GM21723 (cell line): ENCODE measurements at regions not wholly inside any gene's neighbourhood (a gene's known extent, or its start where the extent isn't known, plus 50 kb on each side); places are given as distances from the start of the nearest gene placed in this dataset.
"Not testable (repeated sequence)": the region's sequence is repeated elsewhere in the genome, so short reads cannot be mapped to it uniquely, and the experiment has no call there.

Source experiments
- ATAC-seq: cut with Tn5 transposase; IDR thresholded peaks from one replicate; pipeline ENCODE4 v1.9.1; 2021; ENCODE audit warnings: mild to moderate bottlenecking, moderate library complexity; ENCODE audit not compliant: unreplicated experiment

GRCh38 chr6:68238097-68238601 is 396.9 kb upstream of the ADGRB3 start:
- no peak for ATAC-seq

GRCh38 chr6:68237205-68237604 is 397.9 kb upstream of the ADGRB3 start:
- no peak for ATAC-seq

GRCh38 chr6:68235326-68235784 is 399.7 kb upstream of the ADGRB3 start:
- ATAC-seq = no peak

- ATAC-seq = no peak
These were observed 401.5 kb upstream of the ADGRB3 start for GRCh38 chr6:68233623-68234022.

- ATAC-seq = no peak
These were observed 405.5 kb upstream of the ADGRB3 start for GRCh38 chr6:68229566-68229965.

- ATAC-seq = no peak
These were observed 408.6 kb upstream of the ADGRB3 start for GRCh38 chr6:68226460-68226859.

GRCh38 chr6:68225729-68226128 is 409.4 kb upstream of the ADGRB3 start:
- ATAC-seq = no peak

GRCh38 chr6:68211242-68211795 is 423.8 kb upstream of the ADGRB3 start:
- ATAC-seq = no peak

GRCh38 chr6:68207612-68208011 is 427.5 kb upstream of the ADGRB3 start:
- ATAC-seq = not testable (repeated sequence)

- ATAC-seq = no peak
These were observed 434.2 kb upstream of the ADGRB3 start for GRCh38 chr6:68200929-68201328.

- ATAC-seq = no peak
These were observed 437.7 kb upstream of the ADGRB3 start for GRCh38 chr6:68197356-68197755.

GRCh38 chr6:68196645-68197044 is 438.4 kb upstream of the ADGRB3 start:
- no peak for ATAC-seq

GRCh38 chr6:68195753-68196152 is 439.3 kb upstream of the ADGRB3 start:
- not testable (repeated sequence) for ATAC-seq

GRCh38 chr6:68194846-68195478 is 440.1 kb upstream of the ADGRB3 start:
- no peak for ATAC-seq

GRCh38 chr6:68192988-68193387 is 442.1 kb upstream of the ADGRB3 start:
- no peak for ATAC-seq

GRCh38 chr6:68189217-68189815 is 445.8 kb upstream of the ADGRB3 start:
- ATAC-seq = no peak

- ATAC-seq = no peak
These were observed 448.2 kb upstream of the ADGRB3 start for GRCh38 chr6:68186870-68187269.

GRCh38 chr6:68182386-68182785 is 452.7 kb upstream of the ADGRB3 start:
- no peak for ATAC-seq

- ATAC-seq = not testable (repeated sequence)
These were observed 454.1 kb upstream of the ADGRB3 start for GRCh38 chr6:68181027-68181426.

- ATAC-seq = no peak
These were observed 461.5 kb upstream of the ADGRB3 start for GRCh38 chr6:68173616-68174015.

- ATAC-seq = no peak
These were observed 465.2 kb upstream of the ADGRB3 start for GRCh38 chr6:68169922-68170321.

- ATAC-seq = no peak
These were observed 467.5 kb upstream of the ADGRB3 start for GRCh38 chr6:68167604-68168003.
